Left ventricle myocardium inferior (tissue), 1 donor: ENCODE measurements at regions not wholly inside any gene's neighbourhood (a gene's known extent, or its start where the extent isn't known, plus 50 kb on each side); places are given as distances from the start of the nearest gene placed in this dataset.

ENCODE experiments used
- DNase-seq: peaks from one replicate; pipeline ENCODE4 v3.0.0-alpha.2; 2020
- H3K27ac ChIP-seq: fragments of 200-600 bp; replicated peaks from 2 replicates; pipeline ENCODE4 v1.8.0; 2021
- H3K27me3 ChIP-seq: fragments of 200-600 bp; 2 replicates; pipeline ENCODE4 v1.8.0; 2021; ENCODE audit warnings: low read depth
- H3K36me3 ChIP-seq: fragments of 200-600 bp; 2 replicates; pipeline ENCODE4 v1.8.0; 2021
- H3K4me1 ChIP-seq: fragments of 200-600 bp; 2 replicates; pipeline ENCODE4 v1.8.0; 2021
- H3K4me3 ChIP-seq: fragments of 200-600 bp; 2 replicates; pipeline ENCODE4 v1.8.0; 2021; ENCODE audit warnings: mild to moderate bottlenecking, moderate library complexity
- H3K9me3 ChIP-seq: fragments of 200-600 bp; replicated peaks from 2 replicates; pipeline ENCODE4 v1.8.0; 2021
- intact Hi-C: fragments of 100-400 bp; cut with micrococcal nuclease; formaldehyde crosslinking; loops from one replicate; pipeline ENCODE4 v1.11.0; 2022
- TF ChIP-seq, protein P1 (sequence below): fragments of 200-600 bp; IDR thresholded peaks from 2 replicates; pipeline ENCODE4 v1.8.0; 2021; ENCODE audit warnings: antibody characterized with exemption, mild to moderate bottlenecking, borderline replicate concordance
- donor health status: DM: no; HTN: yes; CAD: no; lungs with severe emphysema.

DNA sequence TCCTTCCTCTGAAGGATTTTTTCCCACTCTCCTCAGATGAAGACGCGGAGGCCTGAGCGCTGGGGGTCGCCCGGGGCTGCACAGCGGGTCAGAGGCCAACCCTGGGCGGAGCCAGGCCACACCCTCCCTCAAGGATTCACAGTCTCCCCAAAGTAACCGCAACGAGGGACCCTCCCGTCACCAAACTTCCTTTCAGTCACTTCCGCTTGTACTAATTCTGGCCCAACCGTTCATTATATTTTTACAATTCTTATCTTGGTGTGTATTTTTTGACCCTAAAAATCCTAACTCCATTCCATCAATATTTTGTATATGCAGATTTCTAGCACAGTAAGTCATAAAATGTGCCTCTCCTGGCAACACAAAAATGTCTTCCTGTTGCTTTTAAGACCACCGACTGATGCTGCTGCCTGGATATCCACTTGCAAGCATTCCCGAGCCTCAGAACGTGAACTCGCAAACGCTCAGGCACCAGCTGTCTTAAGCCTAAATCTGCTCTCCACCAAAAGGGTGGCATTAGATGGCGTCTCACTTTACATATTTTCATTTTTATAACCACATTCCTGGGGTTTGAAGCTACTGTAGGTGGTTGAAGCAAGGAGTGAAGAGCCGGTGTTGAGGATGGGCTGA is 128.0 kb downstream of the DLL1 start:
- intact Hi-C loops: no loop called here
- Histone ChIP-seq H3K4me3 (no peak overlapping the region), H3K4me1 (peaks cover 34% of the 10 kb centered on the region), H3K9me3 (no peaks in the 10 kb centered on the region), H3K27me3 (no peaks in the 10 kb centered on the region), H3K27ac (no peak overlapping the region), H3K36me3 (no peaks in the 10 kb centered on the region)
- TF ChIP-seq, protein P1, sequence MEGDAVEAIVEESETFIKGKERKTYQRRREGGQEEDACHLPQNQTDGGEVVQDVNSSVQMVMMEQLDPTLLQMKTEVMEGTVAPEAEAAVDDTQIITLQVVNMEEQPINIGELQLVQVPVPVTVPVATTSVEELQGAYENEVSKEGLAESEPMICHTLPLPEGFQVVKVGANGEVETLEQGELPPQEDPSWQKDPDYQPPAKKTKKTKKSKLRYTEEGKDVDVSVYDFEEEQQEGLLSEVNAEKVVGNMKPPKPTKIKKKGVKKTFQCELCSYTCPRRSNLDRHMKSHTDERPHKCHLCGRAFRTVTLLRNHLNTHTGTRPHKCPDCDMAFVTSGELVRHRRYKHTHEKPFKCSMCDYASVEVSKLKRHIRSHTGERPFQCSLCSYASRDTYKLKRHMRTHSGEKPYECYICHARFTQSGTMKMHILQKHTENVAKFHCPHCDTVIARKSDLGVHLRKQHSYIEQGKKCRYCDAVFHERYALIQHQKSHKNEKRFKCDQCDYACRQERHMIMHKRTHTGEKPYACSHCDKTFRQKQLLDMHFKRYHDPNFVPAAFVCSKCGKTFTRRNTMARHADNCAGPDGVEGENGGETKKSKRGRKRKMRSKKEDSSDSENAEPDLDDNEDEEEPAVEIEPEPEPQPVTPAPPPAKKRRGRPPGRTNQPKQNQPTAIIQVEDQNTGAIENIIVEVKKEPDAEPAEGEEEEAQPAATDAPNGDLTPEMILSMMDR: no peak
- DNase-seq: no peak

DNA sequence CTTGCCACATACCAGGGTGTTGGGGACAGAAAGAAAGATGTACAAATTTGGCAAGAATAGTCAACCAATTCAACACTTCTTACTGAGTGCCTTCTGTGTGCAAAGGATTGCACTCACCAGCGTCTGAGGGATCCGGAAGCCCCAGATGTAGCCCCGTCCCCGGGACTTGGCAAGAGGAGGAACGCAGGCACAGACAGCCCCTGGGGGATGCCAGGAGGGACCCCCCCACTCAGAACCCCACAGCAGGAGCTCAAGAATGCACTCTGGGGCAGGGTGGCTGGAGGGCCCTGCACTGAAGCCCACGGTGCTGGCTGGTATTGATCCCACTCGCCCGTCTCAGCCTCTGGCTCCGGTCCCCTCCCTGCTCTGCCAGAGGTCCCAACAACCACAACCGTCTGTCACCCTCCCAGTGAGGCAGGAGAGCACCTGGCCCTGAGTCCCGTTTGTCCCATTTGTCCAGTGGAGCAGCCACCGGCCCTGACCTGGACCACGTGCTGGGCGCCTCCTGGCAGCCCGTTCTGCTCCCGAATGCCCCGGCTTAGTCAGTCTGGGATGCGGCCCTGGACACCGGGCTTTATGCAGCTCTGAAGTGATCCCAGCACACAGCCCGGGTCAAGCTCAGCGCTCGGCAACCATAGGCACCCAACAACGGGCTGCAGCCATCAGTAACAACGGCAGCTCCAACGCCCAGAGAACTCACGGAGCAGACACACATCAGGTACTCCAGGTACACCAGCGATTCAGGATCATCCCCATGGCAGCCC is 128.7 kb downstream of the DLL1 start:
- Histone ChIP-seq H3K27ac (no peak overlapping the region), H3K9me3 (no peaks in the 10 kb centered on the region), H3K36me3 (no peaks in the 10 kb centered on the region), H3K27me3 (no peaks in the 10 kb centered on the region), H3K4me3 (no peak overlapping the region), H3K4me1 (peaks cover 32% of the 10 kb centered on the region)
- TF ChIP-seq, protein P1: no peak
- intact Hi-C loops: no loop called here
- no peak for DNase-seq

DNA sequence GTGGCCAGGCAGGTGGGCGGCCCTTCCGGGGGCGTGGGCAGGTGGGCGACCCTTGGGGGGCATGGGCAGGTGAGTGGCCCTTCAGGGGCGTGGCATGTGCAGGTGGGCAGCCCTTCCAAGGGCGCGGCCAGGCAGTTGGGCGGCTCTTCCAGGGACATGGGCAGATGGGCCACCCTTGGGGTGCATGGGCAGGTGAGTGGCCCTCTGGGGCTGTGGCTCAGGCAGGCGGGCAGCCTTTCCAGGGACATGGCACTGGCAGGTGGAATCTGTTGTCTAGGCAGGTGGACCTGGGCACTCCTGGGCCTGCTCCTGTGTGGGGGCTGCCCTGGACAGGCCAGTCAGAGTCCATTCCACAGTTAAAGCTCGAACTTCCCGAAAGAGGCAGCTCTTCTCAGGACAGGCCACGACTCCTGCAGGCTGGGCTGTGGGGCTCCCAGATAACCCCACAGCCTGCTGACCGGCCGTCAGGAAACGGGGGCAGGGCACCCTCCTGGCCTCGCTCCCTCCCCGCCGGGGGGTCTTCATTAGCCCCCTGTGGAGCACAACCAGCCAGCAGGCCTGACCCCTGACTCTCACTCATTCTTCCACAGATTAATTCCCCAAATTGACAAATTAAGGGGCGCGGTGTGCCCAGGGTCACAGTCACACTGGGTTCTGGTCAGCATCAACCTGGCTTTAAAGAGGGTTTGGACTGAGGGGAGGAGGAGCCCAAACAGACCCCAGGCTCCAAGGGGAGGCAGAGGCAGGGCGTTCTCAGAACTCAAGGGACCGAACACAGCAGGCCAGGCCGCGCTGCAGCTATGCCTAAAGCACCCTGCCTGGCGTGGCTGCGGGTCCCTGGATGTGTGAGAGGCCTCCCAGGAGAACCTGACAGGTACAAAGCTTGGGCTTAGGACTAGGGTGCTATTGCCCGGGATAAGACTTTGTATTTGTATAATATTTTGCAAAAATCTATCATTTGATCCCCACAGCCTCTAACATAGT is 130.0 kb downstream of the DLL1 start:
- Histone ChIP-seq H3K27ac (no peak overlapping the region), H3K4me3 (no peak overlapping the region), H3K9me3 (no peaks in the 10 kb centered on the region), H3K27me3 (no peaks in the 10 kb centered on the region), H3K36me3 (no peaks in the 10 kb centered on the region), H3K4me1 (peaks cover 19% of the 10 kb centered on the region)
- TF ChIP-seq, protein P1: no peak
- no peak for DNase-seq
- intact Hi-C loops: no loop called here

DNA sequence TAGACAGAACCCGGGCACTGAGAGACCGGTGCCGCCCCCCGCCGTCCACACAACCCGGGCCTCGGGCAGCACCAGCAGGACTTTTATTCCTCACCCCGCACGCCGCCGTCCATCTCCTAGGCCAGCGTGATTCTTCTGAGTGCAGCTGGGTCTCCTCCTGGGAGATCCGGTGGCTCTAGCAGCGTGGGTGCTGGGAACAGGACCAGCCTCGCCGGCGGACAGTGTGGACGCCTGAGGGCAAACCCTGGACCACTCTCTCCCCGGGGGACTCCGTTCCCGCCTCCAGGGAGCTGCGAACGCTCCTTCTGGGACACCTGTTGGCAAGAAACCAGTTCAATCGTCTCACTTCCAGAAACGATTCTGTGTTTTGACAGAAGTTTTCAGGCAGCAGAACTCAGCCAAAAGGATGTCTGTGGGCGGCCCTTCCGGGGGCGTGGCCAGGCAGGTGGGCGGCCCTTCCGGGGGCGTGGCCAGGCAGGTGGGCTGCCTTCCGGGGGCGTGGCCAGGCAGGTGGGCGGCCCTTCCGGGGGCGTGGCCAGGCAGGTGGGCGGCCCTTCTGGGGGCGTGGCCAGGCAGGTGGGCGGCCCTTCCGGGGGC is 130.7 kb downstream of the DLL1 start:
- H3K9me3 ChIP-seq: no peaks in the 10 kb centered on the region
- intact Hi-C loops: no loop called here
- H3K36me3 ChIP-seq: no peaks in the 10 kb centered on the region
- no peak overlapping the region for H3K4me3 ChIP-seq
- DNase-seq: no peak
- no peak overlapping the region for H3K27ac ChIP-seq
- TF ChIP-seq, protein P1: no peak
- peaks cover 11% of the 10 kb centered on the region for H3K4me1 ChIP-seq
- H3K27me3 ChIP-seq: no peaks in the 10 kb centered on the region
